ENCODE measurements at regions not wholly inside any gene's neighbourhood (a gene's known extent, or its start where the extent isn't known, plus 50 kb on each side); places are given as distances from the start of the nearest gene placed in this dataset.

GRCh38 chr4:111945014-111945413 is 200.2 kb upstream of the FAM241A start:
- no peaks in the 10 kb centered on the region for H3K4me1 ChIP-seq (replicated peaks)
- DNase-seq (ENCODE audit: low spot score) = no peak
- H3K36me3 ChIP-seq = no peaks in the 10 kb centered on the region
- no peak overlapping the region for H3K4me3 ChIP-seq
- no peak overlapping the region for H3K27ac ChIP-seq
- intact Hi-C loops (cut with DNase I) = loop anchor here (10.0 kb wide), 1 partner anchor 90 kb away; no protein-coding TSS in a partner anchor
- TF ChIP-seq POLR2AphosphoS5 (IDR thresholded peaks at IDR 0.05) (no peak), CTCF (IDR thresholded peaks at IDR 0.05) (no peak)
- WGBS = 58% methylated on average over 1 of the region's 1 CpG
- no peaks in the 10 kb centered on the region for H3K9me3 ChIP-seq
- H3K27me3 ChIP-seq (replicated peaks; ENCODE audit: insufficient read depth) = no peaks in the 10 kb centered on the region

GRCh38 chr4:111946800-111947199 is 198.5 kb upstream of the FAM241A start:
- no peaks in the 10 kb centered on the region for H3K9me3 ChIP-seq
- H3K27me3 ChIP-seq (replicated peaks; ENCODE audit: insufficient read depth) = no peaks in the 10 kb centered on the region
- WGBS = 68% methylated on average over 2 of the region's 2 CpGs
- intact Hi-C loops (cut with DNase I) = loop anchor here (10.0 kb wide), 1 partner anchor 88 kb away; no protein-coding TSS in a partner anchor
- no peaks in the 10 kb centered on the region for H3K36me3 ChIP-seq
- DNase-seq (ENCODE audit: low spot score) = no peak
- TF ChIP-seq POLR2A (IDR thresholded peaks at IDR 0.05) (no peak), POLR2AphosphoS5 (IDR thresholded peaks at IDR 0.05) (no peak), CTCF (IDR thresholded peaks at IDR 0.05) (no peak)
- H3K4me1 ChIP-seq (replicated peaks) = no peaks in the 10 kb centered on the region
- no peak overlapping the region for H3K27ac ChIP-seq
- H3K4me3 ChIP-seq = no peak overlapping the region

GRCh38 chr4:111952688-111953087 is 192.6 kb upstream of the FAM241A start:
- H3K9me3 ChIP-seq = no peaks in the 10 kb centered on the region
- H3K27ac ChIP-seq = no peak overlapping the region
- H3K27me3 ChIP-seq (replicated peaks; ENCODE audit: insufficient read depth) = no peaks in the 10 kb centered on the region
- no peak for DNase-seq (ENCODE audit: low spot score)
- intact Hi-C loops (cut with DNase I) = no loop called here
- no peak overlapping the region for H3K4me3 ChIP-seq
- no peaks in the 10 kb centered on the region for H3K36me3 ChIP-seq
- H3K4me1 ChIP-seq (replicated peaks) = no peaks in the 10 kb centered on the region
- TF ChIP-seq POLR2AphosphoS5 (IDR thresholded peaks at IDR 0.05) (no peak), POLR2A (IDR thresholded peaks at IDR 0.05) (no peak), CTCF (IDR thresholded peaks at IDR 0.05) (no peak)

- Histone ChIP-seq H3K9me3 (no peaks in the 10 kb centered on the region), H3K27me3 (replicated peaks; ENCODE audit: insufficient read depth) (no peaks in the 10 kb centered on the region), H3K27ac (no peak overlapping the region), H3K4me1 (replicated peaks) (no peaks in the 10 kb centered on the region), H3K36me3 (no peaks in the 10 kb centered on the region), H3K4me3 (no peak overlapping the region)
- no peak for DNase-seq (ENCODE audit: low spot score)
- WGBS = 73% methylated on average over 1 of the region's 1 CpG
- intact Hi-C loops (cut with DNase I) = no loop called here
- TF ChIP-seq CTCF (IDR thresholded peaks at IDR 0.05) (no peak), POLR2A (IDR thresholded peaks at IDR 0.05) (no peak)
These were observed 190.7 kb upstream of the FAM241A start for GRCh38 chr4:111954550-111954949.

- no peaks in the 10 kb centered on the region for H3K9me3 ChIP-seq
- intact Hi-C loops (cut with DNase I) = no loop called here
- WGBS = 50% methylated on average over 4 of the region's 4 CpGs
These were observed 190.3 kb upstream of the FAM241A start for GRCh38 chr4:111955001-111955400.

More at GRCh38 chr4:111955001-111955400, 190.3 kb upstream of the FAM241A start:
- TF ChIP-seq POLR2A (IDR thresholded peaks at IDR 0.05) (no peak), POLR2AphosphoS5 (IDR thresholded peaks at IDR 0.05) (no peak), CTCF (IDR thresholded peaks at IDR 0.05) (no peak)
- H3K4me1 ChIP-seq (replicated peaks) = no peaks in the 10 kb centered on the region
- no peaks in the 10 kb centered on the region for H3K36me3 ChIP-seq
- no peak for DNase-seq (ENCODE audit: low spot score)
- H3K4me3 ChIP-seq = no peak overlapping the region
- no peak overlapping the region for H3K27ac ChIP-seq
- H3K27me3 ChIP-seq (replicated peaks; ENCODE audit: insufficient read depth) = no peaks in the 10 kb centered on the region
